ENCODE measurements at regions not wholly inside any gene's neighbourhood (a gene's known extent, or its start where the extent isn't known, plus 50 kb on each side); places are given as distances from the start of the nearest gene placed in this dataset.

DNA sequence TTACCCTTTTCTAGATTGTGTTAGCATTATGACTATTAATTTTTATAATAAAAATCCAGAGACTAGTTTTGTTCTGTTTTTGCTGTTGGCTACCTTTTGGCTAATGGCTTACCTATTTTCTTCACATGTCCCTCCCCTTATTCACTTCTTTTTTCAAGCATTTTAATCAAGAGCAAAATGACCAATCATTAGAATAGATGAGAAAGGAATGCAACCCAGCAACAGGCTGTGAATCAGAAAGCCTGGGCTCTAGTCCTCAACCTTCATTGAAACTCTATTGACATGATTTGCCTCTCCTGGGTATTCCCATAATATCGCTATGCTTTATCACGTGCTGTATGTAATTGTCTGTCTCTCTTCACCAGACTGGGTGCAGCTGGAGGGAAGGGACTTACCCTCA lies 370.1 kb downstream of the IRS1 start:
- TF ChIP-seq POLR2A (IDR thresholded peaks at IDR 0.05; ENCODE audit: low read depth) (no peak), EP300 (IDR thresholded peaks at IDR 0.05) (no peak), POLR2AphosphoS5 (IDR thresholded peaks at IDR 0.05) (no peak)
- TF ChIP-seq, protein P1, sequence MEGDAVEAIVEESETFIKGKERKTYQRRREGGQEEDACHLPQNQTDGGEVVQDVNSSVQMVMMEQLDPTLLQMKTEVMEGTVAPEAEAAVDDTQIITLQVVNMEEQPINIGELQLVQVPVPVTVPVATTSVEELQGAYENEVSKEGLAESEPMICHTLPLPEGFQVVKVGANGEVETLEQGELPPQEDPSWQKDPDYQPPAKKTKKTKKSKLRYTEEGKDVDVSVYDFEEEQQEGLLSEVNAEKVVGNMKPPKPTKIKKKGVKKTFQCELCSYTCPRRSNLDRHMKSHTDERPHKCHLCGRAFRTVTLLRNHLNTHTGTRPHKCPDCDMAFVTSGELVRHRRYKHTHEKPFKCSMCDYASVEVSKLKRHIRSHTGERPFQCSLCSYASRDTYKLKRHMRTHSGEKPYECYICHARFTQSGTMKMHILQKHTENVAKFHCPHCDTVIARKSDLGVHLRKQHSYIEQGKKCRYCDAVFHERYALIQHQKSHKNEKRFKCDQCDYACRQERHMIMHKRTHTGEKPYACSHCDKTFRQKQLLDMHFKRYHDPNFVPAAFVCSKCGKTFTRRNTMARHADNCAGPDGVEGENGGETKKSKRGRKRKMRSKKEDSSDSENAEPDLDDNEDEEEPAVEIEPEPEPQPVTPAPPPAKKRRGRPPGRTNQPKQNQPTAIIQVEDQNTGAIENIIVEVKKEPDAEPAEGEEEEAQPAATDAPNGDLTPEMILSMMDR (IDR thresholded peaks at IDR 0.05) = no peak

Data from esophagus muscularis mucosa (tissue), 4 donors.